ENCODE measurements at regions not wholly inside any gene's neighbourhood (a gene's known extent, or its start where the extent isn't known, plus 50 kb on each side); places are given as distances from the start of the nearest gene placed in this dataset.

DNA sequence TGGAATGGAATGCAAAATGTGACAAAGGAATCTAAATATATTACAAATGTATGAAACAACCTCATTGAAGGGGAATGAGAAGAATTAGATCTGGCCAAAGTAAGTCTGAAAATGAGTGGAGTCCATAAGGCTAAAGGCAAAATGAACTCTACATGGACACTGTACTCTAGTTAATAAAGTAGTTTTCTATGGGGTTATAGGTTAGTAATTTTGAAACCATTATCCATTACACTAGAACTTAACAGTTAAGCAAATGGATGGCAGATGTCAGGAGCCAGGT lies 222.1 kb downstream of the NUAK1 start:
- no peak for DNase-seq (ENCODE audit: extremely low read depth, low read depth)
- TF ChIP-seq, protein P1, sequence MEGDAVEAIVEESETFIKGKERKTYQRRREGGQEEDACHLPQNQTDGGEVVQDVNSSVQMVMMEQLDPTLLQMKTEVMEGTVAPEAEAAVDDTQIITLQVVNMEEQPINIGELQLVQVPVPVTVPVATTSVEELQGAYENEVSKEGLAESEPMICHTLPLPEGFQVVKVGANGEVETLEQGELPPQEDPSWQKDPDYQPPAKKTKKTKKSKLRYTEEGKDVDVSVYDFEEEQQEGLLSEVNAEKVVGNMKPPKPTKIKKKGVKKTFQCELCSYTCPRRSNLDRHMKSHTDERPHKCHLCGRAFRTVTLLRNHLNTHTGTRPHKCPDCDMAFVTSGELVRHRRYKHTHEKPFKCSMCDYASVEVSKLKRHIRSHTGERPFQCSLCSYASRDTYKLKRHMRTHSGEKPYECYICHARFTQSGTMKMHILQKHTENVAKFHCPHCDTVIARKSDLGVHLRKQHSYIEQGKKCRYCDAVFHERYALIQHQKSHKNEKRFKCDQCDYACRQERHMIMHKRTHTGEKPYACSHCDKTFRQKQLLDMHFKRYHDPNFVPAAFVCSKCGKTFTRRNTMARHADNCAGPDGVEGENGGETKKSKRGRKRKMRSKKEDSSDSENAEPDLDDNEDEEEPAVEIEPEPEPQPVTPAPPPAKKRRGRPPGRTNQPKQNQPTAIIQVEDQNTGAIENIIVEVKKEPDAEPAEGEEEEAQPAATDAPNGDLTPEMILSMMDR (IDR thresholded peaks at IDR 0.05; ENCODE audit: low read depth, low read length), result no peak

DNA sequence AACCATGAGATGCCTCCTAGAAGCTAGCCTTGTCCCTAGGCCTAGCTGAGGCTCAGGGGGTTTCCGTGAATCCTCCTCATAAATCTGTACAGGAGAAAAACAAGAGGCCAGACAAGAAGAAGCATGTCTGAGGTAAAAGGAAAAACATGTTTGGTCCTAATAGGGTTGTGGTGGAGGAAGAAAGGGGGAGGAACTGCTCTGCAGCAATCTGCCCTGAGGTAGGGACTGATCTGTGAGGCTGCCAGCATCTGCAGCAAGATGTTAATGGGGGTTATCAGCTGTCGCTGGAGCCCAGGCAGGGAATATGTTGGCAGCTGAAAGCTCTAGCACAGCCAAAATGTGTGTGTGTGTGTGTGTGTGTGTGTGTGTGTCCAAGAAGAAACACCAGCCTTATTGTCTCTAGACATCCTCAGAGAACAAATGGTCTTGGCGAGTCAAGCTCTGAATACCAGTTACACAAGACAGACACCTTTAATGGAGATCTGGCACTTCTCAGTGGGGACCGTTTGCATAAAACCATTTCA lies 218.5 kb downstream of the NUAK1 start:
- no peak for DNase-seq (ENCODE audit: extremely low read depth, low read depth)
- TF ChIP-seq, protein P1 (IDR thresholded peaks at IDR 0.05; ENCODE audit: low read depth, low read length), result no peak

DNA sequence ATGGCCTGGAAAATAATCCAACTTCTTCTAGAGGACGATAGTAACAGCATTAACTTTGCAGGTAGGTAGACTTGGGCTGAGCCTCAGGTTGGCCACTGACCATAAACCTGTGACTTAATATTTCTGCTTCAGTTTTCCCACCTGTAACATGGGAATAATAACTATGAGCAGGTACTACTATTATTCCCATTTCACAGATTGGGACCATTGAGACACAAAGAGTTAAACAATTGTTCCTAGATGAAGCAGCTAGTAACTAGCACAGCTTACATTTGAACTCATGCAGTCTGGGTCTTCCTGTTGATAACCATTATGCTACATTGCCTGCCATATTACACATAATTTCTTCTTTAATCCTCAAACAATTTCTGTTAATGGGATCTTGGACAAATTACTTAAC lies 217.7 kb downstream of the NUAK1 start:
- TF ChIP-seq, protein P1 (IDR thresholded peaks at IDR 0.05; ENCODE audit: low read depth, low read length), result no peak
- DNase-seq (ENCODE audit: extremely low read depth, low read depth), result no peak

DNA sequence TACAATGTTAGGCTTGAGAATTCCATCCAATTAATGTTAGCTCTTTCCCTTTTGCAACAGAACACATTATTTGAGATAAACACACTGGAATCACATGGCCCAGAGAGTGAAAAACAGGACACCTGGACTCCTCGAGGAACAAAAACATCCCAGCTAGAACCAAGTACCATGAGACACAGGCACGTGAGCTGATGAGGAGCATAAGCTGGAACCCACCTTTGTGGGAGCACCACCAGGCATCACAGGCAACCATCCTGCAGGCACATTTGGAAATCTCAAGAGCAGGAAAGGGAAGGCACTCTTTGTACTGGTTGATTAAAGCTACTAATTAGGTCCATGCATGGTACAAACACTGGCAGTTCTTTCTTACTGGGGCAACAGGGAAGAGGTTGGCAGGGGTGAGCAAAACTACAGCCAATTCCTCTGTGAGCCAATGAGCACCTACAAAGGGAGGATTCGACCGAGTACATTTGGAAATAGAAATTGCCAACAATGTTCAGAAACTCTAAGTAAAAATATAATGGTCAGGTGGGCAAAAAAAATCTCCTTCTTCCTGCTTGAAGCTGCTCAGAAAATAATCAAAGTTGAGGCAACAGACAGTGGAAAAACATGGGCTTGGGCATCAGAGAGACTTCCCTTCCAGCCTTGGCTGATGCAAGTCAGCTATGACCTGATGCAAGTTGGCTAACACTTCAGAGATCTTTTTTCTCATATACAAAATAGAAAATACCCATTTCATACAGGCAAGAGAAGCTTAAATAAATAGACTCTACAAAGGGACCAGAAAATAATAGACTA lies 216.7 kb downstream of the NUAK1 start:
- TF ChIP-seq, protein P1 (IDR thresholded peaks at IDR 0.05; ENCODE audit: low read depth, low read length), result no peak
- no peak for DNase-seq (ENCODE audit: extremely low read depth, low read depth)

DNA sequence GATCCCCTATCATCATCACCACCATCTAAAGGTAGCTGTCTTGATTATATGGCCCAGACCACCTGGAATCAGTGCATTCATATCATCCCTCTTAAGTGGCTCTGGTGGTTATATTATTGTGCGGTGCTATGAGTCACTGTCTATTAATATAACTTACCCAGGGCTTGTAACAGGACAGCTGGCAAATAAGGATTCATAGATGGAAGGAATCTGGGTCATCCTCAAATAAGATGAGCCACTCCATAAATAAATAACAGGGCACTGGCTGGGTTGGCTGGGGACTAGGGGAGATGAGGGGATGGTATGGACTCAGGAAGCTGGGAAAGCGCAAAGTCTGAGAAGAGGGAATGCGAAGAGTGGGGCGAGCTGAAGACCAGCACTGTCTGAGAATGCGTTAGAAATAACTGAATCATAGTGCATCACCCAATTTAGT lies 216.1 kb downstream of the NUAK1 start:
- no peak for DNase-seq (ENCODE audit: extremely low read depth, low read depth)
- TF ChIP-seq, protein P1 (IDR thresholded peaks at IDR 0.05; ENCODE audit: low read depth, low read length), result no peak

DNA sequence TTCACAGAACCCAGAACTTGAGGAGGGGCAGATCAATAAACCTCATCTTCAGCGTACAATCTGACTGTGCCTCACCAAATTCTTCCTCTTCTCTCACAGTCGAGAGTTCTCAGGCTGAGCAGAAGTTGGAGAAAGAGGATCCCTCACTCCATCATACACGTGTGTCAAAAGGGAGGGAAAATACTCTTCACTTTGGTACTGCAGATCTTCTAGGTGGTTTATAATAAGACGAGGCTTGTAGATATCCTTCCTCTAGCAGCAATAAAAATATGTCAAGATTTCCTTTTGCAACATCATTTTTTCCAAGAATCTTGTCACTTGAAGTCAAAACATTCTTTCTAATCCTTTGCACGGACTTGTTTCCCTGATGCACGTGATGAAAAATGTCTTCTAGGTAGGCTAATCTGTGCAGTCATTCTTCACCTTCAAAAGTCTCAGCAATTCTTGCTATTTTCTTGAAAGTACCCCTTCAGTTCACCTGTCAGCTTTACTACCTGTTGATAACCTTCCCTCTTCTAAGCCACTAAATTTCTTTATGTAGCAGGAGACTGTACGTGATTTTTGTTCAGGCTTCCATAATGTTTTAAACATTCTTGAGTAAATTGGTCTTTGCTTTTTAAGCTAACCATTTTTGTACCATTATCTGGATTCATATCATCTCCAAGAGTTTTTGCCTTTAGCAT lies 214.1 kb downstream of the NUAK1 start:
- DNase-seq (ENCODE audit: extremely low read depth, low read depth), result no peak
- TF ChIP-seq, protein P1 (IDR thresholded peaks at IDR 0.05; ENCODE audit: low read depth, low read length), result no peak

DNA sequence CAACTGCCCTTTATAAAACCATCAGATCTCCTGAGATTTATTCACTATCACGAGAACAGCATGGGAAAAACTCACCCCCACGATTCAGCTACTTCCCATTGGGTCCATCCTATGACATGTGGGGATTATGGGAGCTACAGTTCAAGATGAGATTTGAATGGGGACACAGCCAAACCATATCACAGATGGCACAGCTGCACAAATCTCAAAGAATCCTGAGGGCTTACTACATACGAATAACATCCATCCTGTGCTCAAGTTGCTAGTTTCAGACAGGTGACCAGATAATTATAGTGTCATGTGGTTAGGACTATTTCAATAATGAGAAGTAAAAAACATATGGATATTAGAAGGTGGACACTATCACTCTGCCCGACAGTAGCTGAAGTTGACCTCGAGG lies 211.2 kb downstream of the NUAK1 start:
- no peak for DNase-seq (ENCODE audit: extremely low read depth, low read depth)
- TF ChIP-seq, protein P1 (IDR thresholded peaks at IDR 0.05; ENCODE audit: low read depth, low read length), result no peak

Measured in AG09319 (cell line).